NCI-H2227 (cell line): ENCODE measurements at regions not wholly inside any gene's neighbourhood (a gene's known extent, or its start where the extent isn't known, plus 50 kb on each side); places are given as distances from the start of the nearest gene placed in this dataset.
"Not testable (repeated sequence)": the region's sequence is repeated elsewhere in the genome, so short reads cannot be mapped to it uniquely, and the experiment has no call there.

Source experiments
- DNase-seq: peaks from one replicate; lab custom pipeline; 2025; ENCODE audit not compliant: unreplicated experiment; lab: John Stamatoyannopoulos, UW

GRCh38 chr2:211205358-211205757 is 649.0 kb downstream of the CPS1 start:
- no peak for DNase-seq

- no peak for DNase-seq
Observed at GRCh38 chr2:211205836-211206235, 649.4 kb downstream of the CPS1 start.

GRCh38 chr2:211216221-211216620 is 659.8 kb downstream of the CPS1 start:
- no peak for DNase-seq

GRCh38 chr2:211219548-211219947 is 663.1 kb downstream of the CPS1 start:
- DNase-seq, result not testable (repeated sequence)

- no peak for DNase-seq
Observed at GRCh38 chr2:211225784-211226183, 669.4 kb downstream of the CPS1 start.

- DNase-seq, result no peak
Observed at GRCh38 chr2:211228559-211228958, 672.2 kb downstream of the CPS1 start.

GRCh38 chr2:211237586-211238275 is 681.3 kb downstream of the CPS1 start:
- no peak for DNase-seq

- DNase-seq, result no peak
Observed at GRCh38 chr2:211241891-211242290, 685.5 kb downstream of the CPS1 start.

GRCh38 chr2:211247751-211248150 is 691.4 kb downstream of the CPS1 start:
- DNase-seq, result no peak

- DNase-seq, result no peak
Observed at GRCh38 chr2:211248841-211249240, 692.4 kb downstream of the CPS1 start.

GRCh38 chr2:211251016-211251415 is 694.6 kb downstream of the CPS1 start:
- DNase-seq, result no peak

GRCh38 chr2:211258646-211259335 is 702.4 kb downstream of the CPS1 start:
- DNase-seq, result no peak

GRCh38 chr2:211259831-211260476 is 703.6 kb downstream of the CPS1 start:
- DNase-seq, result no peak

- DNase-seq, result no peak
Observed at GRCh38 chr2:211270257-211270656, 713.9 kb downstream of the CPS1 start.

GRCh38 chr2:211281430-211282073 is 725.2 kb downstream of the CPS1 start:
- DNase-seq, result no peak

GRCh38 chr2:211302676-211303075 is 746.3 kb downstream of the CPS1 start:
- no peak for DNase-seq

GRCh38 chr2:211306929-211307328 is 750.5 kb downstream of the CPS1 start:
- DNase-seq, result no peak
